ENCODE measurements at regions not wholly inside any gene's neighbourhood (a gene's known extent, or its start where the extent isn't known, plus 50 kb on each side); places are given as distances from the start of the nearest gene placed in this dataset.

- DNase-seq (ENCODE audit: low spot score), result no peak
- Mint-ChIP-seq H3K4me3 (no peak overlapping the region), H3K36me3 (no peaks in the 10 kb centered on the region)
Measured at GRCh38 chr12:22932431-22932830, 307.5 kb downstream of the ETNK1 start.

GRCh38 chr12:22935090-22935489, 310.1 kb downstream of the ETNK1 start:
- no peak overlapping the region for H3K27ac Mint-ChIP-seq
- no peaks in the 10 kb centered on the region for H3K36me3 Mint-ChIP-seq
- ATAC-seq (peak; percentile 88), DNase-seq (ENCODE audit: low spot score) (peak; percentile 33)
- CTCF ChIA-PET, result interaction anchor here (1.2 to 1.5 kb wide), 2 partner anchors 10 to 79 kb away, joined by 4 to 5 read pairs; no protein-coding TSS in a partner anchor
- H3K27me3 Mint-ChIP-seq (ENCODE audit: low read depth), result no peaks in the 10 kb centered on the region
- POLR2A ChIA-PET, result no interaction called here
- H3K4me3 Mint-ChIP-seq, result no peak overlapping the region
- H3K4me1 Mint-ChIP-seq, result peaks cover 10% of the 10 kb centered on the region
- TF ChIP-seq MXD4 (CRISPR knock-in tag; IDR thresholded peaks at IDR 0.05; ENCODE audit: borderline replicate concordance) (no peak), HMGXB4 (CRISPR knock-in tag; IDR thresholded peaks at IDR 0.05) (no peak), TP53 (CRISPR knock-in tag; IDR thresholded peaks at IDR 0.05) (no peak), ZNF317 (CRISPR knock-in tag; IDR thresholded peaks at IDR 0.05; ENCODE audit: borderline replicate concordance, low read depth) (no peak), NFE2L1 (CRISPR knock-in tag; IDR thresholded peaks at IDR 0.05) (no peak), ZBTB43 (CRISPR knock-in tag; IDR thresholded peaks at IDR 0.05) (no peak), JAZF1 (CRISPR knock-in tag; IDR thresholded peaks at IDR 0.05) (no peak), ZNF512 (CRISPR knock-in tag; IDR thresholded peaks at IDR 0.05; ENCODE audit: borderline replicate concordance) (no peak), NR3C1 (CRISPR knock-in tag; conservative IDR thresholded peaks at IDR 0.05; ENCODE audit: low read depth) (no peak), CBFB (CRISPR knock-in tag; IDR thresholded peaks at IDR 0.05; ENCODE audit: low read depth) (no peak), GRHL2 (CRISPR knock-in tag; IDR thresholded peaks at IDR 0.05; ENCODE audit: insufficient replicate concordance, severe bottlenecking) (no peak), CREB1 (CRISPR knock-in tag; IDR thresholded peaks at IDR 0.05) (no peak), TCF7 (CRISPR knock-in tag; IDR thresholded peaks at IDR 0.05; ENCODE audit: low read depth) (no peak), SOX15 (CRISPR knock-in tag; IDR thresholded peaks at IDR 0.05) (no peak), ZNF138 (CRISPR knock-in tag; conservative IDR thresholded peaks at IDR 0.05) (no peak)
- TF ChIP-seq, protein P1, sequence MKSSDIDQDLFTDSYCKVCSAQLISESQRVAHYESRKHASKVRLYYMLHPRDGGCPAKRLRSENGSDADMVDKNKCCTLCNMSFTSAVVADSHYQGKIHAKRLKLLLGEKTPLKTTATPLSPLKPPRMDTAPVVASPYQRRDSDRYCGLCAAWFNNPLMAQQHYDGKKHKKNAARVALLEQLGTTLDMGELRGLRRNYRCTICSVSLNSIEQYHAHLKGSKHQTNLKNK (CRISPR knock-in tag; IDR thresholded peaks at IDR 0.05), result no peak
- TF ChIP-seq, protein P2, sequence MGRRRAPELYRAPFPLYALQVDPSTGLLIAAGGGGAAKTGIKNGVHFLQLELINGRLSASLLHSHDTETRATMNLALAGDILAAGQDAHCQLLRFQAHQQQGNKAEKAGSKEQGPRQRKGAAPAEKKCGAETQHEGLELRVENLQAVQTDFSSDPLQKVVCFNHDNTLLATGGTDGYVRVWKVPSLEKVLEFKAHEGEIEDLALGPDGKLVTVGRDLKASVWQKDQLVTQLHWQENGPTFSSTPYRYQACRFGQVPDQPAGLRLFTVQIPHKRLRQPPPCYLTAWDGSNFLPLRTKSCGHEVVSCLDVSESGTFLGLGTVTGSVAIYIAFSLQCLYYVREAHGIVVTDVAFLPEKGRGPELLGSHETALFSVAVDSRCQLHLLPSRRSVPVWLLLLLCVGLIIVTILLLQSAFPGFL (CRISPR knock-in tag; IDR thresholded peaks at IDR 0.05; ENCODE audit: borderline replicate concordance), result no peak
- TF ChIP-seq, protein P3, sequence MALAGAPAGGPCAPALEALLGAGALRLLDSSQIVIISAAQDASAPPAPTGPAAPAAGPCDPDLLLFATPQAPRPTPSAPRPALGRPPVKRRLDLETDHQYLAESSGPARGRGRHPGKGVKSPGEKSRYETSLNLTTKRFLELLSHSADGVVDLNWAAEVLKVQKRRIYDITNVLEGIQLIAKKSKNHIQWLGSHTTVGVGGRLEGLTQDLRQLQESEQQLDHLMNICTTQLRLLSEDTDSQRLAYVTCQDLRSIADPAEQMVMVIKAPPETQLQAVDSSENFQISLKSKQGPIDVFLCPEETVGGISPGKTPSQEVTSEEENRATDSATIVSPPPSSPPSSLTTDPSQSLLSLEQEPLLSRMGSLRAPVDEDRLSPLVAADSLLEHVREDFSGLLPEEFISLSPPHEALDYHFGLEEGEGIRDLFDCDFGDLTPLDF (CRISPR knock-in tag; IDR thresholded peaks at IDR 0.05), result no peak
- H3K9me3 Mint-ChIP-seq, result peaks cover 3% of the 10 kb centered on the region

More at GRCh38 chr12:22932431-22932830, 307.5 kb downstream of the ETNK1 start:
- CTCF ChIA-PET, result no interaction called here
- Mint-ChIP-seq H3K4me1 (peaks cover 10% of the 10 kb centered on the region), H3K27me3 (ENCODE audit: low read depth) (no peaks in the 10 kb centered on the region), H3K27ac (no peak overlapping the region), H3K9me3 (no peaks in the 10 kb centered on the region)
- no peak for TF ChIP-seq FOXP4 (CRISPR knock-in tag; IDR thresholded peaks at IDR 0.05)
- TF ChIP-seq ATF1 (CRISPR knock-in tag; IDR thresholded peaks at IDR 0.05), result no peak
- ATAC-seq, result no peak
- POLR2A ChIA-PET, result no interaction called here
